GM18511 (cell line): ENCODE measurements at regions not wholly inside any gene's neighbourhood (a gene's known extent, or its start where the extent isn't known, plus 50 kb on each side); places are given as distances from the start of the nearest gene placed in this dataset.
"Not testable (repeated sequence)": the region's sequence is repeated elsewhere in the genome, so short reads cannot be mapped to it uniquely, and the experiment has no call there.

Experiments
- ATAC-seq: cut with Tn5 transposase; IDR thresholded peaks from one replicate; pipeline ENCODE4 v1.9.1; 2021; ENCODE audit warnings: mild to moderate bottlenecking, moderate library complexity; ENCODE audit not compliant: unreplicated experiment

- peak; percentile 46 for ATAC-seq
Measured at GRCh38 chr1:83485314-83486019, 513.5 kb downstream of the TTLL7 start.

GRCh38 chr1:83481284-83481683, 517.6 kb downstream of the TTLL7 start:
- ATAC-seq = not testable (repeated sequence)

GRCh38 chr1:83479591-83480239, 519.2 kb downstream of the TTLL7 start:
- ATAC-seq = peak; percentile 78

- ATAC-seq = not testable (repeated sequence)
Measured at GRCh38 chr1:83478127-83478526, 520.8 kb downstream of the TTLL7 start.

GRCh38 chr1:83476518-83476917, 522.4 kb downstream of the TTLL7 start:
- peak; percentile 59 for ATAC-seq

GRCh38 chr1:83474946-83475345, 524.0 kb downstream of the TTLL7 start:
- not testable (repeated sequence) for ATAC-seq

GRCh38 chr1:83473986-83474385, 524.9 kb downstream of the TTLL7 start:
- not testable (repeated sequence) for ATAC-seq

- not testable (repeated sequence) for ATAC-seq
Measured at GRCh38 chr1:83472066-83472465, 526.9 kb downstream of the TTLL7 start.

- ATAC-seq = peak; percentile 75
Measured at GRCh38 chr1:83471272-83471671, 527.7 kb downstream of the TTLL7 start.

- ATAC-seq = not testable (repeated sequence)
Measured at GRCh38 chr1:83468336-83468735, 530.6 kb downstream of the TTLL7 start.

GRCh38 chr1:83457735-83458248, 541.1 kb downstream of the TTLL7 start:
- ATAC-seq = peak; percentile 67

- not testable (repeated sequence) for ATAC-seq
Measured at GRCh38 chr1:83457281-83457680, 541.7 kb downstream of the TTLL7 start.

- not testable (repeated sequence) for ATAC-seq
Measured at GRCh38 chr1:83455753-83456152, 543.2 kb downstream of the TTLL7 start.

GRCh38 chr1:83445873-83446272, 553.1 kb downstream of the TTLL7 start:
- ATAC-seq = not testable (repeated sequence)

- not testable (repeated sequence) for ATAC-seq
Measured at GRCh38 chr1:83442412-83442811, 556.5 kb downstream of the TTLL7 start.

GRCh38 chr1:83440586-83440985, 558.3 kb downstream of the TTLL7 start:
- ATAC-seq = not testable (repeated sequence)

- not testable (repeated sequence) for ATAC-seq
Measured at GRCh38 chr1:83440021-83440420, 558.9 kb downstream of the TTLL7 start.

- not testable (repeated sequence) for ATAC-seq
Measured at GRCh38 chr1:83438316-83438715, 560.6 kb downstream of the TTLL7 start.

- ATAC-seq = not testable (repeated sequence)
Measured at GRCh38 chr1:83435336-83435735, 563.6 kb downstream of the TTLL7 start.

GRCh38 chr1:83427566-83427965, 571.4 kb downstream of the TTLL7 start:
- ATAC-seq = not testable (repeated sequence)

GRCh38 chr1:83423382-83423781, 575.5 kb downstream of the TTLL7 start:
- ATAC-seq = not testable (repeated sequence)

GRCh38 chr1:83418558-83418957, 580.4 kb downstream of the TTLL7 start:
- no peak for ATAC-seq
